ENCODE measurements at regions not wholly inside any gene's neighbourhood (a gene's known extent, or its start where the extent isn't known, plus 50 kb on each side); places are given as distances from the start of the nearest gene placed in this dataset.

DNA sequence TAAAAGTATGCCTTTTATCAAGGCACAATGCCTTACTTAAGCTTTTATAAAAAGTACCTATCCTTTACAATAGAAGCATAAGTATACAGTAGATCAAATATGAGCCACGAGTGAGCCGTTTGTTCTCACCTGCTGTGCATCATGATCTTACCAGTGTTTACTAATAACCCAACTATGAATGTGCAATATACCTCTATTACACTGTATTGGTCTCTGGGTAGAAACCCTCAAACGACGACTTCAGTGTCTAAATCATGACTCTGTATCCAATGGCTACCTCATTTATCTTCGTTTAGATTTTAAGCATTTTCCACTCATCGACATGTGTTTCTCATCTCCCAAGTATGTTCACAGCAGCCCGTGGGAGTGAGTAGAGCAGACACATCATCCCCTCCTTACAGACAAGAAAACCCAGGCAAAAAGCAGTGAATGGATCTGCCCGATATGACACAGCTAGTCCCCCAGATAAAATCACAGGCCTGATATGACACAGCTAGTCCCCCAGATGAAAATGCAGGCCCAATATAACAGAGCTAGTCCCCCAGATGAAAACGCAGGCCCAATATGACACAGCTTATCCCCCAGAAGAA, 279.8 kb downstream of the TNS1 start:
- no peak for DNase-seq (ENCODE audit: extremely low read depth, low read depth, low spot score)

DNA sequence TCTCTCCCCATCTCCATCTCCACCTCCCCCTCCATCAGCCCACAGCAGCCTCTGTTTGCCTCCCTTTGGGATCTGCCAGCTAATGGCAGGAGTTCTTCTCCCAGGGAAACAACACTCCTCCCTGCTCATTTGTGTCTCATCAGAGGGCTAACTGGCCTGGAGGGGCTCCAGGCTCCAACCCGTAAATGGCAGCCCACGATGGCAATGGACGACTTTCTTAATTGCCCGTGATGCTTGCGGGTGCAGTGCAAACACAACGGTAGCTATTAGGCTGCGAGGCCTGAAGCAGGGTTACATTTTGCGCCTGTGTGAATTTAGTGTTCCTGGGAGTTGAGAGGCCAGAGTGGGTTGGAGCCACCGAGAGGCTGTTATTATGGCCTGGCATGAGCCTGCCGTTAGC, 285.1 kb downstream of the TNS1 start:
- no peak for DNase-seq (ENCODE audit: extremely low read depth, low read depth, low spot score)

DNA sequence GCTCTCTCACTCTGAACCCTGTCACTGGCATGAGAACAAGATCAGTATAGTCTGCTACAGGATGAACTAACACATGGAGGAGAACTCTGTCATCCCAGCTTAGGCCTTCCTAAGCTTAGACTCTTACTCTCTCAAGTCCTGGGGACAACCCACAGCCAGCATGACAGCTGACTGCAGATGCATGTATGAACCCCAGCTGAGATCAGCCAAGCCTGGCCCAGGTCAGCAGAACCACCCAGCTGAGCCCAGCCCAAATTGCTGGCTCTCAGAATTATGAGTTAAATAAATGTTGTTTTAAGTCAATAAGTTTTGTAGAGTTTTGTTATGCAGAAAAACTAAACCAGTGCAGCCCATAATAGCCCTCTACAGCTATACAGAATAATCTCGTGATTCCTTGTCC, 287.3 kb downstream of the TNS1 start:
- DNase-seq (ENCODE audit: extremely low read depth, low read depth, low spot score): no peak

DNA sequence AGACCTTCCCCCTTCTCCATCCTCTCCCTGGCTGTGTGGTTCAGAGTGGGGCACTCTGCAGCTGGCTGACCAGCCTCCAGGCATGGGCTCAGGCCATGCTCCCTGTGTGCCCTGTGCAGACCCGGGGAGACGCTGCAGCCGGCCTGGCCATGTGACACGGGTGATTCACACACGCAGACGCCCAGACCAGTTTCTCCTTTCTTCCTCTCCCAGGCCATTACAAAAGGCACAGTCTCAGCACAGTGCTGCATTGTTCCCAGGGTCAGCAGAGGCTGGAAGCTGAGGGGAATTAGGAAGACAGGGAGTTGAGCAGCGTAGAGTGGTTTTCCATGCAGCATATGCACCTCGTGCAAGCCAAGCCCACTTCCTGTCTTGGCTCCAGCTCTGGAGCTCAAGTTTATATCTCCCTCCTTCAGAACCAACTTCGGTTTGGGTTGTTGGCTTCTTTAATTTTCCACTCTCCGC, 288.5 kb downstream of the TNS1 start:
- DNase-seq (ENCODE audit: extremely low read depth, low read depth, low spot score): no peak

DNA sequence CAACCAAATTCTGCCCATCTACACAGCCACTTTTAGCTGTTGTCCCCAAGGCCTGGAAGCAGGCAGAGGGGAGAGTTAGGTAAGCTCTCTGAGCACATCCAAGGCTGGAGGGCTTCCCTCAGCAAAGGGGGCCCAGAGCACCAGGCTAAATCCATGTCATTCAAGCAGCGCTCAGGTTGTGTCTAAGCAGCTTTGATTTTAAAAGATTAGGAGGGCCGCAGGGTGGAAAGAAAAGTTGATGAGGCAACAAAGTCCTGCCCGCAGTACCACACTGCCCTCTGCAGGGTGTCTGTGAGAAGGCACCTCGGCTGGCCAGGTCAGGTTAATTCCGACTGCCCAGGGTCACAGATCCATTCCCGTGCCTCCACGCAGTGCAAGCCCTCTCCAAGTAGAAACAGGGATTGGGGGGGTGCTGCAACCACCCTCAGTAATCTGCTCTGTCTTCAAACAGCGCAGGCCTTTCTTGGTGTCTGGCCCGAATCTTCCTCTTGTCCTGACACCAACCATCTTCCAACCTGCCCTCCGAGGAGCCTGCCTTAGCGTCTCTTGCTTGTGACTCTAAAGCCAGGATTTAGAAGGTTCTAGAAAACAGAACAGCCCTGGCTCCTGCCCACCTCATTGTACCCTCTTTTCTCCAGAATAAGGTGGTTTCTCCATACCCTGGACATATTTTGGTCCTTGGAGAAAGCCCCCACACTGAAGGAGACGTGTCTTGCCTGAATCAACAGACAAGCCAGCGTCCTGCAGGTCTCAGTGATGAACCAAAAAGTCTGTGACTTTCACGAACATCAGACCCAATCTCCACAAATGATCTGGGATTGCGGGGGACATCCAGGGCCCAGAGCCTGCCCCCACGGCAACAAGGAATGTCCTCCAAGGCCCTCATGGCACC, 289.2 kb downstream of the TNS1 start:
- DNase-seq (ENCODE audit: extremely low read depth, low read depth, low spot score): no peak

DNA sequence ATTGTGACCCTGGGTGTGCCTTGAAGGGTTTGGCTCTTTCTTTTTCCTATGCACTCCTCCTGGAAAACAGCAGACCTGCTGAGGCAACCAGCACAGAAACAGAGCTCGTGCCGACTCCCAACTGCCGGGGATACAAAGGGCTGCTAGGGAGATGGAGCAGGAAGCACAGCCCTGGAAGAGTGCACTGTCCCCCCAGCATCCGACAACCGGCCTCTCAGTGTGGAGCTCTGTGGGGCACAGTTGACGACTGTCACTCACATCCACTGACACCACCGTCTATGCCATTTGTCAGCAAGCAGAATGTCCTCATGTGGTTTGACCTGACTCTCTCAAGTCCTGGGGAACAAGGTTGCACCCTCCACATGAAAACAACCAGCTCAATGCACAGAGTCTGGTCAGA, 290.4 kb downstream of the TNS1 start:
- no peak for DNase-seq (ENCODE audit: extremely low read depth, low read depth, low spot score)

DNA sequence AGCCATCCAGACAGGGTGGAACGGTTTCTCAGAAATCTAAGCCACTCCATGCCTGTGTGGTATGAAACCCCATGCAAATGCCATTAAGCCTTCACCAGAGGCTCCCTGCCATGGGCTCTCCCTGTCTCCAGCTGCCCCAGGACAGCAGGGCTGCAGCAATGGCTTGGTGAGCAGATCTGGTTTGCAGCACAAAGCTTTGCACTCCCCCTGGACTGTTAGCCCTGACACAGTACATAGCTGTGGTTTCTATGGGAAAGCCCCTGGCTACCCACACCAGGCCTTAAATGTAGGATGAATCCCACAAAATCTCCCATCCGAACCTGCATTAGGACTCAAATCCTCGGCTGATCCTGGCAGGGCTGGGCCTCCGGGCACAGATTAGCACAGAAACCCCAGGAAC, 291.6 kb downstream of the TNS1 start:
- no peak for DNase-seq (ENCODE audit: extremely low read depth, low read depth, low spot score)

DNA sequence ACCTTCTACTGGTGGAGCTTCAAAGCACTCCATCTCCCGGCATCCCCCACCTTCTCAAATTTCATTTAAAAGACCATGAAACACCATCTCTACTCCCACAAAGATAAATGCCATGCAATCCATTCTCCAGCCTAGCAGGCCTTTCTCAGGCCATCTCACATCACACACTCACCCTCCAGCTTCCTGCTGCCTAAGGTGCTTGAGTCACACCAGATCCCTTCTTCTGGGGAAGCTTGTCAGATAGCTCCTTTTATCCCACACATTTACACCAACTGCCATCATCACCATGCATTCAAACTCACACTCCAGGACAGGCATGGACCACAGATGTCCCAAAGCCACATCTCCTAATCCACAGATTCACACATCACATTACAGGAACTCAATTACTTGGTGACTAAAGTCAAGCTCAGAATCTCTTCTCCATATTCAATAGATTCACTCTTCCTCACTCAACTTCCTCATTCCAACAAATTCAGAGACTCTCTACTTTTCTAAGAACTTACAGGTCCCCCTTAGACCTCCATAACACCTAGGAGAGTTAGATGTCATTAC, 292.5 kb downstream of the TNS1 start:
- DNase-seq (ENCODE audit: extremely low read depth, low read depth, low spot score): no peak

DNA sequence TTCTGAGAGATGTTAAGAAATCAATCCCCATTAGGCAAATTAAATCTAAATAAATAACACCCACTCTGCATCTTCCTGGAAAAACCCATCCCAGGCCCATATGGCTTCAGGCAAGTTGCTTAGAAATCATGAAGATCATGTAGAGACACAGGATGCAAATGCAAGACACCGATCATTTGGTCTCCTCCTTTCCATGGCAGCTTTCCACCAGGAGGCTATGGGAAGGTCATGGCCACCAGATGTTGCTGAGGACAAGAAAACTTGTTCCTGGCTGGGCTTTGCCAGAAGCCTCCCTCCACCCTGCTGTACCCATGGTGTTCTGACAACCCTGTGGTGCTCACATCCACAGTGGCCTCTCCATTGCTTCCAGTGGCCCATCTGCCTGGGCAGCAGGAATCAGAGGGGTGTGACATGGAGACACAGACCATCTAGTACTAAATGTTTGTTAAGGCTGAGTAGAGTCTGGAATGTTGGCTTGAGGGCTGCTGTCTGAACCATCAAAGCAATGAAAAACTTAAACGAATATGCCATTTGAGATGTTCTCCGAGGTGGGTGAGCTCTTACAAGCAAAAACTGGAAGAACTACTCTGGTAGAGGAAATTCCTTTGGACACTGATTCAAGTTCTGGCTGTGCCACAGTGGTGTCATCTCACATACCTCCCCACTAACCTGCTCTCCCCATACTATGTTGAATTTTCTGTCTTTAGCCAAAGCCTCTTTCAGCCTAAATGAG, 293.2 kb downstream of the TNS1 start:
- DNase-seq (ENCODE audit: extremely low read depth, low read depth, low spot score): no peak

DNA sequence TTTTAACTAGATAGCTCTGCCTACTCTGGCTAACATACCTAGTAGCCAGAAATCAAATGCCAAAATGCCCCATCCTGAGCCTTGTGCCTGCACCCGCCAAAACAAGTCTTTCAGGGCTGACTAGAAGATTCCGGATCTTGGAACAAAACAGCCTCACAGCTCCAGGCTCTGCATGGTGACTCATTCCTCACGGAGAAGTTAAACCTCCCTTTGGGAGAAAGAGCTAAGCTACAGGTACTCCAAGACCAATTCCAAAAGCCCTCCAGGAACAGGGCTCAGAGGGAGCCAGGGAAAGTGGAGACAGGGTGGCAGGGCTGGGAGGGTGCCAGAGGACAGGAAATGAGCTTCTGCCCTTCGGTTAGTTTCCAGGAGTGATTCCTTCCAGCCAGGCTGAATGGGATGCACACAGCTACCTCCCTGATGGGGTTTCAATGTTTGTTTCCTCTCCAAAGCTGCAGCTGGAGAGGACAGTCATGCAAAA, 295.6 kb downstream of the TNS1 start:
- no peak for DNase-seq (ENCODE audit: extremely low read depth, low read depth, low spot score)

DNA sequence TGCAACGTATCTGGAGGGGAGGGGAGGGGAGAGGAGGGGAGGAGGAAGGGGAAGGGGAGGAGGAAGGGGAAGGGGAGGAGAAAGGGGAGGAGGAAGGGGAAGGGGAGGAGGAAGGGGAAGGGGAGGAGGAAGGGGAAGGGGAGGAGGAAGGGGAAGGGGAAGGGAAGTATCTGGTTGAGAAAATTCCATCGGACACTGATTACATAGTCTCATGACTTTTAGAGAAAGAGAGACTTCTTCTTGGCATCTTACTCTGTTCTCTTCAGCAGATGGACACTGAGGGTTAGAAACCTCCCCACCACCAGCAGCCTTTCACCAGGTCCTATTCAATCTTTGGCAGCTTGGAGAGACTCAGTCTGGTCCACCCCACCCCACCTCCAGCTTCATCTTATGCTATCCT, 296.3 kb downstream of the TNS1 start:
- no peak for DNase-seq (ENCODE audit: extremely low read depth, low read depth, low spot score)

DNA sequence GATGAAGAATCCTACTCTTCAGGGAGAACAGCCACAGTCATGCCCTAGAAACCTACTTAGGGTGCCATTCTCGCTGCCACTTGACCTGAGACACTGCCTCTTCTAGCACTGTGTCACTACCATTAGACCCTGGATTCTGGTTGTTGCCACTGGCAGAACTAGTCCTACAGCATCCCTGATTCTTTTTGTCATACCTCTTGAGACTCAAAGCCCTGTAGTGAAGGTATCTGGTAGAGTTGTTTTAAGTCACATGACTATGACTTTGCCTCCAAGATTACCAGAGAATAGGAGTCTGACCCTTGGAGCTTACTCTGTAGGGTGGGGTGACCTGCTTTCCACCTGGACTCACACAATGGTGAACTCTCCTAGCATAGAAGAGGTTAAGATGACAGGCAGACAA, 296.7 kb downstream of the TNS1 start:
- DNase-seq (ENCODE audit: extremely low read depth, low read depth, low spot score): no peak

DNA sequence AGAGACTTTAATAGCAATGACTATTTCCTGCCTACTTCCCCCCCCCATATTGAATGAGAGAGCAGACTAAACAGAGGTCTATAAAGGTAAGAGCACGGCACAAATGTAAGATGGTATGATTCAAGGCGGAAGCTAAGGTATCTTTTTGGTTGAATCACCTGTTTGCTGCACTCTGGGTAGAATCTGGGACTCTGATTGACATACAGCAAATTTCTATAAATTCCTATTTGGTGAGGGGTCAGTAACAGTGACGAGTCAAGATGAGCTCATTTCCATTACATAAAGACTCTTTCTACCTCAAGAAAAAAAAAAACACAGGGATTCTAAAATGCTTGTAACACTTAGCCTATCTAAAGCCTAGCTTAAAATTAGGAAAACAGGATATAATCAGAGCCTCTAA, 297.3 kb downstream of the TNS1 start:
- no peak for DNase-seq (ENCODE audit: extremely low read depth, low read depth, low spot score)

DNA sequence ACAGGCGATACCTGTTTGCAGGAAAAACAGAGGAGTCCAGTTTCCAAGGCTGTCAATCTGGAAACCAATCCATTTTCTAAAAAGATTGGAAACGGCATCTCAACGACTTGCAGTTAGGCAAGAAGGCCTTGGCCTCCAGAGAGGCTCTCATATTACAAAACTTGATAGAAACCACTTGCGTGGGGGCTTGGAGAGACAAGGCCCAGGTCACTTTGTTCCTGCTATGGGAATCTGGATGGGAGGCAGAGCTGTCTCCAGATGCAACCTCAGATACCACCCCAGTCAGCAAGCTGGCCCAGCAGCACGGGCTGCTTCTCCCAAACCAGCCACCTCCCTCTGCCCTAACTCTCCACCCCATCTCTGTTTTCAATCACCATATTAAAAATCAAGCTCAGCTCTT, 298.8 kb downstream of the TNS1 start:
- DNase-seq (ENCODE audit: extremely low read depth, low read depth, low spot score): no peak

DNA sequence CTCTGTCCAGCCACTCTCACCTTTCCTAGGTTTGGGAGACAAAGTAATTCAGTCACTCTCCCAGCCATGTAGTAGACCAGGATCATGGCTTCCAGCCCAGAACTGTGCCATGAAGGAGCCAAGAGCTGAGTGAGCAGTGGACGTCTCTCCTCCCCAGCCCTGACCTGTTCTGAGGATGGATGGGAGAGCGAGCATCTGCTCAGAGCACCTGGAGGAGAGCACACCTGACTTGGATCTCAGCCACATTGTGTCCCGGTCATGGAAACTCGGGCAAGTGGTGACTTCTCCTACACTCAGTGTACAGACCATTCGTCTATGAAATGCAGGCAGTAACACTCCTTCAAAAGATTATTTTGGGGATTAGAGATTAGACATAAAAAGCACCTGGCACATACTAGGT, 299.7 kb downstream of the TNS1 start:
- no peak for DNase-seq (ENCODE audit: extremely low read depth, low read depth, low spot score)

DNA sequence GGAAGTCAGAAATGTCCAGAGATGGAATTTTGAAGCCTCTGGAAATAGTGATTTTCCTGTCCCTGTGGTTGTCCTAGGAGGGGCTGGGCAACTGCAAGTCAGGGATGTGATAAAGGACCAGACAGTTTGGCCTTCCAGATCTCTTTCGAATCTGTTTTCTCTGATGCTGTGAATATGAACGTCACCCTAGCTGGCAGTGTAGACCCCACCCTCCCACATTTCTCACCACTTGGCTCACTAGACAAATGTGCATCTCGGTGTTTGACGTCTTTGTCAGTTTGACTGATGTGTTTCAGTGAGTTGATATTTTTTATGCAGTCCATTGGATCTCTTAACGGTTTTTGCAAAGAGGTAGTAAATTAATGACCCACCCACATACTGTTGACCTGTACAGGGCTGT, 301.2 kb downstream of the TNS1 start:
- no peak for DNase-seq (ENCODE audit: extremely low read depth, low read depth, low spot score)

DNA sequence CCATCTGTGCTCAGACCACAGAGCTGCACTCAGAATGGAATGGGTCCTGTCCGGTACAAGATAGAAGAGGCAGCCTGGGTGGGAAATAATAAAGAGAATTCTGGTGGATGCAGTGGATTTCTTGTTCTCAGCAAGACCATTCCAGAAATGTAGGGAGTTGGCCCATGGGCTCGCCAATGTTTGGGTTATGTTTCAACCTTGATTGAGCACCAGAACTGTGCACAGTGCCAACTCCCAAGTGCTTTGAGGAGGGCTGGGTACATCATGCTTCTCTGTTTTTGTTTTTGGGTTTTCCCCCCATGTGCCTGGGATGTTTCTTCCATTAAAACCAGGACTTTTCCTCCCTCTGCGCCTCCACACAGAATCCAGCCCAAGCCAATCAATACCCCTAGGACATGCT, 304.1 kb downstream of the TNS1 start:
- DNase-seq (ENCODE audit: extremely low read depth, low read depth, low spot score): no peak

DNA sequence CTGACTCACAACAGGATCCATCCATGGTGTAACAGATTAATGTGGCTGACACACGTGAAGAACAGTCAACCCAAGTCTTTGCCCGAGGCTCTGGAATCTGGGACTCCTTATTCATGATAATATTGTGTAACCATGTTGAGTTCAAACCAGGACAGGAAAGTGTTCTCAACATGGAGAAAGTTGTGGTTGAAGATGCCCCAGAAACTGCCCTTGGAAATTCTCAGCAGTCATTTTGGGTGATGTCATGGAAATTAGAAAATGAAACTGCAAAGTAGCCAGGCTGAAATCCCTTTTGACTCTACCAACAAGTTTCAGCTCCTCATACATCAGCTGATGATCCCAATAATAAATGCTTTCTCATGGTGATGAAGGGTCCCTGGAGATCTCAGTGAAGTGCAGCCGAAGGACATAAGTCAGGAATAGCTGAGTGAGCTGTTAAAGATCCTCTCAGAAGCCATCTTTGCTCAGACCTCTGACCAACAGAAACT, 307.7 kb downstream of the TNS1 start:
- DNase-seq (ENCODE audit: extremely low read depth, low read depth, low spot score): no peak

DNA sequence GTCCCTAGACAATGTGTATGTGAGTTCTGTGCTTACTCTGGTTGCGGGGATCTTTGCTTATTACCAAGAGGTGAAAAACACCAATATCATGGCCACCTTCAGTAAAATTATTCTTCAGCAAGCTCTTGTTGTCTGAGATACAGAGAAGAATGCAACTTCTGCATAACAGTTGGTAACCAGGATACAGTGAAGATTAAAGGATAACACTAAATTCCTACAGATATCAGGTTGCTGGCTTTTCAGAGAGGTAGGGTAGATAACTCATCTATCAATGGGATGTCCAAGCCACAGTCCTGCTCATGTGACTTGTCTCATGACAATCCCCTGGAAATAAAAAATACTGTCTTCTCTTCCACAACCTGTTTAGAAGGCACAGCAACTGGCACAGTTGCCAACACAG, 308.5 kb downstream of the TNS1 start:
- DNase-seq (ENCODE audit: extremely low read depth, low read depth, low spot score): no peak

DNA sequence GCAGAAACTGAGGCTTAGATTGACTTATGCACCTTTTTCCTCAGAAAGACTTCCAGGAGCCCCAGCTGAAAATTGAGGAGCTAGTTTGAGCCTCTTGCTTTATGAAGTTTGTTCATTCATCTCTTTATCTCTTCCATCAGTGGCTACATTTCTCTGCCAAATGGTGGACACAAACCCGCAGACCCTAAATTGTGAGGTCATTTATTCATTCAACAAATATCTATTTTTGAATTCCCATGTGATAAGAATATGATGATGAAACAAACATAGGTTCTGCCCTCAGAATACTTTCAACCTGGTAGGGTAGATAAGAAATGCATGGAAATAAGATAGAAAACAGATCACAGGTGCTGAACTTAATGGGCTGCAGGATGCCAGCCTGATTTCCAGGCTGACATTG, 309.4 kb downstream of the TNS1 start:
- DNase-seq (ENCODE audit: extremely low read depth, low read depth, low spot score): no peak
